ENCODE measurements at regions not wholly inside any gene's neighbourhood (a gene's known extent, or its start where the extent isn't known, plus 50 kb on each side); places are given as distances from the start of the nearest gene placed in this dataset.

DNA sequence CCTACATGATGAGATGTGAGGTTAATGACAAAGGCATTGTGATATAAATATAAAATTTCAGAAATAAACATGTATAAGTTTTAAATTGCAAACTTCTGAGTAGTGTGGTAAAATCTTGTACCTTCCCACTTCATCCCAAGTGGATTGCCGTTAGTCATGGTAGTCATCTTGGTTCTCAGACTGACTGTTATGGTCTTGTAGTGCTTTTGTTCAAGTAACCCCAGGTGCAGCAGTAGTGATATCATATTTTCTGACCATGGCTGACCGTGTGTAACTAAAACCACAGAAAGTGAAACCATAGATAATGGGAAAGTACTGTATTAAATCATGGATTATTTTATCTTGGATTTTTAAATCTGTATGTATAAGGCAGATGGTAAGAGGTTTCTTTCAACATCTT, 74.8 kb upstream of the SLIT2 start:
- POLR2A ChIA-PET (ENCODE audit: low non-redundant PET) = no interaction called here
- CTCF ChIA-PET = no interaction called here

DNA sequence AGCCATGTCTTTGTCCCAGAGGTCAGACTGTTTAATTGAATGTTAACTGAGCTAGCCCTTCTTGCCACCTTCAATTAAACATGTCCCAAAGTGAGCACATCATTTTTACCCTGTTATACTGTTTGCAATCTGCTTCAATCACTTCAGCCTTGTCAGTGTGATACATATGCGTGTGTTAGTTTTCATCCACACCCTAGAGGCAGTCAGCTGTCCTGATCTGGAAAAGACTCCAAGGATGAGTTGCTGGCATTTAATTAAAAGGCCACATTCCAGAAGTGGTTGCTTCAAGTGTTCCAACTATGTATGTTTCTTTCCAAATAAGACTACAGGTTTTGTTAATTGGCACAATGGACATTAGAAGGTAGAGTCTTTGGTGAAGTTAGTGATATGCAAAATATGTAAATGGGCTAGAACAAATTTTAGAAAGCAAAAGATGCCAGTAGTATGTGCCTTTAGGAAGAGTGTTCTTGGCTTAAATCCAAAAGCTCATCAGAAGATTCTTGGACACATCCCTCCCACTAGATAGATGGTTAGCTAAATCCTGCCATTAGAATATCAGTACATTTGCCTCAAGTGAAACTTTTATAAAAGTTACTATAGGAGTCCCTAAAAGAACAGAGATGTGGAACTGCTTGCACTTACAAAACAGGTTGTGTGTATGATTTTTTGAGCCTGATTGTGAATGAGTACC, 79.5 kb upstream of the SLIT2 start:
- H3K9me3 ChIP-seq (ENCODE audit: low read depth, low read length, poor library complexity, severe bottlenecking) = no peaks in the 10 kb centered on the region
- BruUV-seq (replicated peaks) = no TSS peak
- no peak overlapping the region for H3K4me3 ChIP-seq (ENCODE audit: low read depth, low read length, poor library complexity, severe bottlenecking)
- no peak overlapping the region for H3K27ac ChIP-seq (ENCODE audit: low read depth, low read length, poor library complexity, severe bottlenecking)
- H3K4me1 ChIP-seq (ENCODE audit: insufficient read depth, low read length, poor library complexity, severe bottlenecking) = no peaks in the 10 kb centered on the region
- ChIA-PET POLR2A (ENCODE audit: low non-redundant PET) (no interaction called here), CTCF (no interaction called here)
- no peak for DNase-seq (ENCODE audit: low spot score)
- no peaks in the 10 kb centered on the region for H3K36me3 ChIP-seq (ENCODE audit: insufficient read depth, low read length, poor library complexity, severe bottlenecking)
- intact Hi-C loops (cut with micrococcal nuclease; ENCODE audit: unreplicated experiment) = no loop called here
- no peaks in the 10 kb centered on the region for H3K27me3 ChIP-seq (replicated peaks; ENCODE audit: insufficient read depth, low read depth, low read length, poor library complexity)
- no peak for TF ChIP-seq EZH2 (IDR thresholded peaks at IDR 0.05; ENCODE audit: borderline replicate concordance, low read depth, low read length, poor library complexity, severe bottlenecking)

More for the DNA sequence above, 74.8 kb upstream of the SLIT2 start:
- no peaks in the 10 kb centered on the region for H3K4me1 ChIP-seq (ENCODE audit: insufficient read depth, low read length, poor library complexity, severe bottlenecking)
- TF ChIP-seq EZH2 (IDR thresholded peaks at IDR 0.05; ENCODE audit: borderline replicate concordance, low read depth, low read length, poor library complexity, severe bottlenecking) = no peak
- TF ChIP-seq, protein P1, sequence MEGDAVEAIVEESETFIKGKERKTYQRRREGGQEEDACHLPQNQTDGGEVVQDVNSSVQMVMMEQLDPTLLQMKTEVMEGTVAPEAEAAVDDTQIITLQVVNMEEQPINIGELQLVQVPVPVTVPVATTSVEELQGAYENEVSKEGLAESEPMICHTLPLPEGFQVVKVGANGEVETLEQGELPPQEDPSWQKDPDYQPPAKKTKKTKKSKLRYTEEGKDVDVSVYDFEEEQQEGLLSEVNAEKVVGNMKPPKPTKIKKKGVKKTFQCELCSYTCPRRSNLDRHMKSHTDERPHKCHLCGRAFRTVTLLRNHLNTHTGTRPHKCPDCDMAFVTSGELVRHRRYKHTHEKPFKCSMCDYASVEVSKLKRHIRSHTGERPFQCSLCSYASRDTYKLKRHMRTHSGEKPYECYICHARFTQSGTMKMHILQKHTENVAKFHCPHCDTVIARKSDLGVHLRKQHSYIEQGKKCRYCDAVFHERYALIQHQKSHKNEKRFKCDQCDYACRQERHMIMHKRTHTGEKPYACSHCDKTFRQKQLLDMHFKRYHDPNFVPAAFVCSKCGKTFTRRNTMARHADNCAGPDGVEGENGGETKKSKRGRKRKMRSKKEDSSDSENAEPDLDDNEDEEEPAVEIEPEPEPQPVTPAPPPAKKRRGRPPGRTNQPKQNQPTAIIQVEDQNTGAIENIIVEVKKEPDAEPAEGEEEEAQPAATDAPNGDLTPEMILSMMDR (conservative IDR thresholded peaks at IDR 0.05; ENCODE audit: low read depth, low read length) = no peak
- H3K4me3 ChIP-seq (ENCODE audit: low read depth, low read length, poor library complexity, severe bottlenecking) = no peak overlapping the region
- peaks cover 6% of the 10 kb centered on the region for H3K9me3 ChIP-seq (ENCODE audit: low read depth, low read length, poor library complexity, severe bottlenecking)
- BruUV-seq (replicated peaks) = no TSS peak
- H3K27me3 ChIP-seq (replicated peaks; ENCODE audit: insufficient read depth, low read depth, low read length, poor library complexity) = no peaks in the 10 kb centered on the region
- intact Hi-C loops (cut with micrococcal nuclease; ENCODE audit: unreplicated experiment) = no loop called here
- H3K27ac ChIP-seq (ENCODE audit: low read depth, low read length, poor library complexity, severe bottlenecking) = no peak overlapping the region
- no peak for DNase-seq (ENCODE audit: low spot score)
- no peaks in the 10 kb centered on the region for H3K36me3 ChIP-seq (ENCODE audit: insufficient read depth, low read length, poor library complexity, severe bottlenecking)

DNA sequence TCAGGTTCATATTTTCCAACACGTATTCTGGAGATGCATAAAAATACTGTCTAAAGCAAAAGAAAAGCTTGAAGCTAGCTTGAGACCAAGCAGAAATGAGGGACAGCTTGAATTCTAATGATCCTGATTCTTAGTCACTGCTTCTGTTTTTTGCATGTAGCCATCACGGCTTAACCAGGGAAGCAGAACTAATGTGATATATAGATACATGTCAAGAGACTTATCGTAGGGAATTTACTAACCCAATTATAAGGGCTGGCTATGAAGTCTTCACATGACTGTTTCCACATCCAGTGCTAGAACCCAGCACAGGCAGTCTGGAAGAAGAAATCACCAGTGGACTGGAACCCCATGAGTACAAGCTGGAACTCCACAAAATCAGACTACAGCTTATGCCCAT, 85.2 kb upstream of the SLIT2 start:
- intact Hi-C loops (cut with micrococcal nuclease; ENCODE audit: unreplicated experiment) = no loop called here

More for the DNA sequence above, 85.2 kb upstream of the SLIT2 start:
- Histone ChIP-seq H3K27ac (ENCODE audit: low read depth, low read length, poor library complexity, severe bottlenecking) (no peak overlapping the region), H3K9me3 (ENCODE audit: low read depth, low read length, poor library complexity, severe bottlenecking) (no peaks in the 10 kb centered on the region), H3K4me1 (ENCODE audit: insufficient read depth, low read length, poor library complexity, severe bottlenecking) (no peaks in the 10 kb centered on the region), H3K4me3 (ENCODE audit: low read depth, low read length, poor library complexity, severe bottlenecking) (no peak overlapping the region), H3K27me3 (replicated peaks; ENCODE audit: insufficient read depth, low read depth, low read length, poor library complexity) (no peaks in the 10 kb centered on the region), H3K36me3 (ENCODE audit: insufficient read depth, low read length, poor library complexity, severe bottlenecking) (no peaks in the 10 kb centered on the region)
- no TSS peak for BruUV-seq (replicated peaks)
- TF ChIP-seq, protein P1 (conservative IDR thresholded peaks at IDR 0.05; ENCODE audit: low read depth, low read length) = no peak
- no peak for TF ChIP-seq EZH2 (IDR thresholded peaks at IDR 0.05; ENCODE audit: borderline replicate concordance, low read depth, low read length, poor library complexity, severe bottlenecking)
- ChIA-PET POLR2A (ENCODE audit: low non-redundant PET) (no interaction called here), CTCF (no interaction called here)
- DNase-seq (ENCODE audit: low spot score) = peak; percentile 4
